Activated naive CD4-positive, alpha-beta T cell treated with anti-CD3 and anti-CD28 coated beads, Interleukin-2, amount 10 ng/mL, durations not matched to agents 7 days and 5 days (primary cell): ENCODE measurements at regions not wholly inside any gene's neighbourhood (a gene's known extent, or its start where the extent isn't known, plus 50 kb on each side); places are given as distances from the start of the nearest gene placed in this dataset.

Experiments used
- CTCF ChIA-PET: fragments of 350-600 bp; sonication (Branson Sonifier 250); formaldehyde crosslinking; loops from one replicate; lab custom pipeline; 2021; ENCODE audit warnings: antibody characterized with exemption; lab: Charles Lee
- DNase-seq: peaks from one replicate; pipeline ENCODE4 v3.0.0-alpha.2; 2020
- H3K27ac Mint-ChIP-seq: one replicate; pipeline ENCODE4 v1.8.0; 2021; ENCODE audit warnings: mild to moderate bottlenecking, moderate library complexity, mixed read lengths
- H3K27me3 Mint-ChIP-seq: one replicate; pipeline ENCODE4 v1.8.0; 2021; ENCODE audit warnings: mild to moderate bottlenecking, mixed read lengths
- H3K36me3 Mint-ChIP-seq: one replicate; pipeline ENCODE4 v1.8.0; 2021; ENCODE audit warnings: mixed read lengths
- H3K4me1 Mint-ChIP-seq: one replicate; pipeline ENCODE4 v1.8.0; 2021; ENCODE audit warnings: mixed read lengths
- H3K4me3 Mint-ChIP-seq: one replicate; pipeline ENCODE4 v1.8.0; 2021; ENCODE audit warnings: mild to moderate bottlenecking, moderate library complexity, mixed read lengths
- H3K9me3 Mint-ChIP-seq: one replicate; pipeline ENCODE4 v1.8.0; 2021; ENCODE audit warnings: mixed read lengths

DNA sequence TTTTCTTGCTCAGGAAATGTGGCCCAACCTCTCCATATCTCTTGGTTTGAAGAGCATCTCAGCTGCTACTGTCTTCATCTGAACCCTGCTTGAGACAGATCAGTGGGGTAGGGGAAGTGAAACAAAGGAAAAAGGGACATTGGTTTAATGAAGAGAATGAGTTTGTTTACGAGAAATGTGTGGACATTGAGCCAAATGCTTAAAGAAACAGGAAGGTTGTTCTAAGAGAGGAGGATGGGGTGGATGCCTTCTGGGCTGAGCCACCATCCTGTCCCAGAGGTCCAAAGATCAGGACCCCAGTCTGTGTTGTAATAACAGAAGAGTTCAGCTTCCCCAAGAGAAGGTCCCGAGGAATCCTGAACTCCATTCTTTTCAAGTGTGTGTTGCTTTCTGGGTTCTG, 369.7 kb downstream of the INSC start:
- Mint-ChIP-seq H3K27me3 (peaks cover 4% of the 10 kb centered on the region), H3K36me3 (no peaks in the 10 kb centered on the region), H3K4me1 (no peaks in the 10 kb centered on the region), H3K4me3 (no peak overlapping the region), H3K27ac (no peak overlapping the region), H3K9me3 (no peaks in the 10 kb centered on the region)
- CTCF ChIA-PET: no interaction called here
- no peak for DNase-seq

DNA sequence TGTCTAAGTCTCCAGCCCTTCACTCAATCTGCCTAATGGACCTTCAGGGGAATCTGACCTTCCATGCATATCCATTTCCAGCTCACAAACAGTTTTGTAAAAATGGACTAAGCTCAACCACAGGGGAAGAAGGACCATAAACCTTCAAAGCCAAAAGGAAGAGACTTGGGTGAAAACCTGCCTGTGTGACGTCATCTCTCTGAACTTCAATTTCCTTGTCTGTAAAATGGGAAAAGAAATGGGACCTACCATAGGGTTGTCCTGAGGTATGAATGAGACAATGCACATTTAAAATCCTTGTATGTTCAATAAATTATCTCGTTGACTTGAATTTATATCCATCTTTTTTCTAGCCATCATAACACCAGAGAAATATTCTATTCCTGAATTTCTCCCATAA, 370.7 kb downstream of the INSC start:
- Mint-ChIP-seq H3K36me3 (no peaks in the 10 kb centered on the region), H3K27me3 (peaks cover 4% of the 10 kb centered on the region), H3K9me3 (no peaks in the 10 kb centered on the region), H3K4me3 (no peak overlapping the region), H3K27ac (no peak overlapping the region), H3K4me1 (no peaks in the 10 kb centered on the region)
- DNase-seq: no peak
- CTCF ChIA-PET: no interaction called here

GRCh38 chr11:15489281-15489680, 374.6 kb downstream of the INSC start:
- DNase-seq: no peak
- H3K36me3 Mint-ChIP-seq: no peaks in the 10 kb centered on the region
- no peak overlapping the region for H3K27ac Mint-ChIP-seq
- no peak overlapping the region for H3K4me3 Mint-ChIP-seq
- no peaks in the 10 kb centered on the region for H3K27me3 Mint-ChIP-seq
- no peaks in the 10 kb centered on the region for H3K4me1 Mint-ChIP-seq
- H3K9me3 Mint-ChIP-seq: no peaks in the 10 kb centered on the region
- CTCF ChIA-PET: no interaction called here

DNA sequence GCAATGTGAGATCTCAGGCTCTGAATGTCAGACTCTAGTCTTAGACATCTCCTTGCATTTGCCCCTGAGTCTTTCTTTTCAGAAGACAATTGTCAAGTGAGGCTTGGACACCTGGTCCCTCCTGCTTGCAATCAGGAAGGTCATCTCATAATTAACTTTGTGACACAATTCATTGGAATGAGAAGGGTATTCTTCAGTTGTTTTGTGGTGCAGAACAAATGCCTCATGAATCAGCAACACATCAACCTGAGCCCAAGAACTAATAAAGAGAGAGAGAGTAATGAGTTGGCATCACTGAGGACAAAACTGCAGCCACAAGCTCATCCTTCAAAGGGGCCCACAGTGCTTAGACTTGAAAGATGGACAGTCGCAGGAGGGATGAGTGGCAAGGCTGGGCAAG, 375.8 kb downstream of the INSC start:
- H3K4me1 Mint-ChIP-seq: no peaks in the 10 kb centered on the region

GRCh38 chr11:15493066-15493465, 378.3 kb downstream of the INSC start:
- no peaks in the 10 kb centered on the region for H3K27me3 Mint-ChIP-seq
- CTCF ChIA-PET: no interaction called here
- H3K27ac Mint-ChIP-seq: no peak overlapping the region
- H3K4me1 Mint-ChIP-seq: no peaks in the 10 kb centered on the region
- no peak overlapping the region for H3K4me3 Mint-ChIP-seq
- no peak for DNase-seq
- H3K9me3 Mint-ChIP-seq: no peaks in the 10 kb centered on the region
- no peaks in the 10 kb centered on the region for H3K36me3 Mint-ChIP-seq

More for the DNA sequence above, 375.8 kb downstream of the INSC start:
- Mint-ChIP-seq H3K9me3 (no peaks in the 10 kb centered on the region), H3K27me3 (no peaks in the 10 kb centered on the region), H3K27ac (no peak overlapping the region), H3K4me3 (no peak overlapping the region), H3K36me3 (no peaks in the 10 kb centered on the region)
- CTCF ChIA-PET: no interaction called here
- no peak for DNase-seq

- Mint-ChIP-seq H3K27me3 (no peaks in the 10 kb centered on the region), H3K4me1 (no peaks in the 10 kb centered on the region)
Measured at GRCh38 chr11:15493921-15494620, 379.3 kb downstream of the INSC start.

DNA sequence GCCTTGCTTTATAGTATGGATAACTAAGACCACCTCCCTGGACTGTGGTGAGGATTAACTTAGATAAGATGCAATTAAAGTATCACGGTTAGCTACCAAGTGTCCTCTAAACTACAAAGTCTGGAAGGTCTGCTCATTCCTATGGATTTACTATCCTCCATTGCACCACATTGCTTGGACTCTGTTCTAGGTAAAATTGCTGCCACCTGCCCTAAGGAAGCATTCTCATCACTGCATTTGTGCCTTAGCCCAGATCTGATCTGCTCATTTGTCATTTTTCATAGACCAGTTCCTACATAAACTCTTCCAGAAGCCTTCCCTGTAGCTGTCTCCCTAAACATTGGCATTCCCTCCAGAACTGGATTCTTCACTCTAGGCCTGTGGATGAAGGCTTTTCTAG, 380.0 kb downstream of the INSC start:
- H3K4me1 Mint-ChIP-seq: no peaks in the 10 kb centered on the region

More at GRCh38 chr11:15493921-15494620, 379.3 kb downstream of the INSC start:
- Mint-ChIP-seq H3K9me3 (no peaks in the 10 kb centered on the region), H3K36me3 (no peaks in the 10 kb centered on the region), H3K27ac (no peak overlapping the region), H3K4me3 (no peak overlapping the region)
- CTCF ChIA-PET: no interaction called here
- DNase-seq: no peak

GRCh38 chr11:15495462-15495861, 380.7 kb downstream of the INSC start:
- Mint-ChIP-seq H3K27me3 (no peaks in the 10 kb centered on the region), H3K4me3 (no peak overlapping the region), H3K9me3 (no peaks in the 10 kb centered on the region), H3K27ac (no peak overlapping the region), H3K36me3 (no peaks in the 10 kb centered on the region), H3K4me1 (no peaks in the 10 kb centered on the region)
- CTCF ChIA-PET: no interaction called here
- DNase-seq: no peak

More for the DNA sequence above, 380.0 kb downstream of the INSC start:
- Mint-ChIP-seq H3K4me3 (no peak overlapping the region), H3K36me3 (no peaks in the 10 kb centered on the region), H3K27me3 (no peaks in the 10 kb centered on the region), H3K9me3 (no peaks in the 10 kb centered on the region), H3K27ac (no peak overlapping the region)
- CTCF ChIA-PET: no interaction called here
- DNase-seq: no peak

DNA sequence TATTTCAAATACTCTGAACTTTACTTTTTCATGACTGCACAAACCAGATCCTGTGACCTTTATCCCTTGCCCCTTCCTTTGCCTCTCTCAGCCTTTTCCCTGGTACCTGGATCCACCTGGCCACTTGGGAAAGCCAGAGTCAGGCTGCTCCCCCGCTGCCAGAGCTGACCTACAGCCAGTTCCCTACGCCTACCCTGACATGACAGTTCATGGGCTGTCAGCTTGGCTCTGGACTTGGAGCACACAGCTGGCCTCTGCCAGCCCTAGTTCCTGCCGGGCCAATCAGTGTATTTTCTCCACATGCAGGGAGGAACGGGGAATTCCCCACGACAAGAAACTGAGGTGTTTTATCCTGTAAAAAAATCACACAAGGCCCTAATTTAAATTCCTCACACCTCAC, 382.6 kb downstream of the INSC start:
- H3K36me3 Mint-ChIP-seq: no peaks in the 10 kb centered on the region
- no peak for DNase-seq
- CTCF ChIA-PET: no interaction called here

DNA sequence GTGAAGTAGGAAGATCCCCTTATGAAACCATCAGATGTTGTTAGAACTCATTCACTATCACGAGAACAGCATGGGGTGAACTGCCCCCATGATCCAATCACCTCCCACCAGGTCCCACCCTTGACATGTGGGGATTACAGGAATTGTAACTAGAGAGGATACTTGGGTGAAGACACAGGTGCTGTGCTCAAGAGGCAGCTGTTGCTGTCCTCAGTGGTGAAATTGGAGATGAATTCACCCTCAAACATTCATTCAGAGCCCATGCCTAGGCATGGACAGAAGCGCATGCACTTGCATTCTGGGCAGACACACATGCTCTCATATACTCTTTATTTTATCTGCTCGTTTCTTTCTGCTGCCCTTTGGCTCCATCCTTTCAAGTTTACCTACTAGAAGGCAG, 385.0 kb downstream of the INSC start:
- H3K27me3 Mint-ChIP-seq: no peaks in the 10 kb centered on the region
- H3K36me3 Mint-ChIP-seq: no peaks in the 10 kb centered on the region
- H3K27ac Mint-ChIP-seq: no peak overlapping the region
- CTCF ChIA-PET: no interaction called here
- H3K4me1 Mint-ChIP-seq: no peaks in the 10 kb centered on the region
- H3K9me3 Mint-ChIP-seq: no peaks in the 10 kb centered on the region
- DNase-seq: no peak
- no peak overlapping the region for H3K4me3 Mint-ChIP-seq

More for the DNA sequence above, 382.6 kb downstream of the INSC start:
- no peaks in the 10 kb centered on the region for H3K4me1 Mint-ChIP-seq
- H3K27ac Mint-ChIP-seq: no peak overlapping the region
- no peaks in the 10 kb centered on the region for H3K9me3 Mint-ChIP-seq
- no peak overlapping the region for H3K4me3 Mint-ChIP-seq
- no peaks in the 10 kb centered on the region for H3K27me3 Mint-ChIP-seq

DNA sequence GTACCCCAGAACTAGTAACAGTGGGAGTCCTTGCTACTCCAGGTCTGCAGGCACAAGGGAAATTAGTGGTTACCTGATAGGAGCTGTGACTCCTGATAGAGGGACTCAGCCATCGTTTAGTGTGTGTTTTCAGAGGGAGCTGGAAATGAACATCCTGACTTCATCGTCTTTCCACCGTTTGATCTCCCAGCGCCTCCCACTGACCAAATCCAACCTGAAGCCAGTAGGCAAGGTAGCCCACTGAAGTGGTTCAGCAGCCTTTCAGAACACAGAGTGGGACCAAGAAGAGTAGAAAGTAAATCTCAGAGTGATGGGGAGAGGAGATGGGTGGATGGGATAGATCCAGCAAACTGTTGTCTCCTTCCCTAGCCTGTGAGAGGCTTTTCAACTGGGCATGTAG, 385.9 kb downstream of the INSC start:
- H3K4me3 Mint-ChIP-seq: no peak overlapping the region
- no peak overlapping the region for H3K27ac Mint-ChIP-seq
- no peak for DNase-seq
- no peaks in the 10 kb centered on the region for H3K4me1 Mint-ChIP-seq
- H3K9me3 Mint-ChIP-seq: no peaks in the 10 kb centered on the region
- CTCF ChIA-PET: no interaction called here
- H3K27me3 Mint-ChIP-seq: no peaks in the 10 kb centered on the region
- H3K36me3 Mint-ChIP-seq: no peaks in the 10 kb centered on the region

- CTCF ChIA-PET: no interaction called here
- Mint-ChIP-seq H3K36me3 (no peaks in the 10 kb centered on the region), H3K4me3 (no peak overlapping the region), H3K4me1 (no peaks in the 10 kb centered on the region), H3K27ac (no peak overlapping the region), H3K9me3 (no peaks in the 10 kb centered on the region), H3K27me3 (no peaks in the 10 kb centered on the region)
- DNase-seq: no peak
Measured at GRCh38 chr11:15501566-15501965, 386.8 kb downstream of the INSC start.

GRCh38 chr11:15505155-15505554, 390.4 kb downstream of the INSC start:
- Mint-ChIP-seq H3K4me3 (no peak overlapping the region), H3K9me3 (no peaks in the 10 kb centered on the region)
- CTCF ChIA-PET: no interaction called here

DNA sequence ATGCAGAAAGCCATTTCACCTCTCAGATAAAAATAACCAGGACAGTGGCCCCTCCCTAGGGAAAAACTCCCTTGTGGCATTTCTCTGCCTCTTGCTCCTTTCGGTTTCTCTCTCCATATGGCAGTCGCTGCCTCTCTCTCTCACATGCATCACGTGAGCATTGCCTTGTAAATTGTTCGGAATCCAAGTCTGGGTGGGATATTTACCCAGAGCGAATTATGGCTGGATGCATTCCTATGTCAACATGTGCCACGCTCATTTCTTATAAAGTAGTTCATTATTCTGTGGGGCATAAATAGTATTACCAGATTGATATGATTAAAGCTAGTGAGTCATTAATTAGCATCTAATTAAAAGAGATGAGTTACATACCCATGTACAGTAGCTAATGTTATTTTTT, 392.9 kb downstream of the INSC start:
- no peaks in the 10 kb centered on the region for H3K9me3 Mint-ChIP-seq

More at GRCh38 chr11:15505155-15505554, 390.4 kb downstream of the INSC start:
- no peaks in the 10 kb centered on the region for H3K27me3 Mint-ChIP-seq
- H3K27ac Mint-ChIP-seq: no peak overlapping the region
- H3K36me3 Mint-ChIP-seq: no peaks in the 10 kb centered on the region
- DNase-seq: no peak
- no peaks in the 10 kb centered on the region for H3K4me1 Mint-ChIP-seq

DNA sequence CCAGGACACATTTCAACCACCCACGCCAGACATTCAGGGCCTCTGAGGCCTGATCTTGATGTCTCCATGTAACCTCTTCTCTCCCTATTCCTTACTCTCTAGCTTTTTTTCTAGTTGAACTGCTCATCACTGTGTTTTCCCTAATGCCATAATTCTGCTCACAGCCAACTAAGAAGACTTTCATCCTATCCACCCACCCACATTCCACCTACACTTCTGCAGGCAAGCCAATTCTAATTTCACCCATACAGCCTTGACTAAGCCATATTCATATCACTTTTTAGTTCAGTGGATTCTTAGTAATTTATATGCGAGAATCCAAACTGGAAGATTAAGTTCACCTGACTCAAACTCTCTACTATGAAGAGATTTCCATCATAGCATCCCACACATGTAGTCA, 394.4 kb downstream of the INSC start:
- no peak overlapping the region for H3K27ac Mint-ChIP-seq
- no peak for DNase-seq
- no peaks in the 10 kb centered on the region for H3K9me3 Mint-ChIP-seq
- no peaks in the 10 kb centered on the region for H3K27me3 Mint-ChIP-seq
- CTCF ChIA-PET: no interaction called here
- no peaks in the 10 kb centered on the region for H3K4me1 Mint-ChIP-seq
- H3K4me3 Mint-ChIP-seq: no peak overlapping the region
- H3K36me3 Mint-ChIP-seq: no peaks in the 10 kb centered on the region

More for the DNA sequence above, 392.9 kb downstream of the INSC start:
- no peaks in the 10 kb centered on the region for H3K36me3 Mint-ChIP-seq
- CTCF ChIA-PET: no interaction called here
- no peak overlapping the region for H3K4me3 Mint-ChIP-seq
- H3K27ac Mint-ChIP-seq: no peak overlapping the region
- no peaks in the 10 kb centered on the region for H3K4me1 Mint-ChIP-seq
- DNase-seq: no peak
- no peaks in the 10 kb centered on the region for H3K27me3 Mint-ChIP-seq
